Neuron (in vitro differentiated cells): ENCODE measurements at regions not wholly inside any gene's neighbourhood (a gene's known extent, or its start where the extent isn't known, plus 50 kb on each side); places are given as distances from the start of the nearest gene placed in this dataset.
"Not testable (repeated sequence)": the region's sequence is repeated elsewhere in the genome, so short reads cannot be mapped to it uniquely, and the experiment has no call there.

ENCODE experiments used
- H2AFZ ChIP-seq: one replicate; pipeline ENCODE4 v1.6.1; 2013; ENCODE audit warnings: low read depth, mild to moderate bottlenecking, inconsistent platforms, low read length, moderate library complexity
- H3K27me3 ChIP-seq: one replicate; pipeline ENCODE4 v1.6.1; 2013; ENCODE audit warnings: low read length; ENCODE audit not compliant: insufficient read depth
- H3K36me3 ChIP-seq: one replicate; pipeline ENCODE4 v1.6.1; 2013; ENCODE audit warnings: low read length; ENCODE audit not compliant: insufficient read depth
- H3K4me1 ChIP-seq: one replicate; pipeline ENCODE4 v1.6.1; 2013; ENCODE audit warnings: low read length; ENCODE audit not compliant: insufficient read depth
- H3K4me3 ChIP-seq: 2 replicates; pipeline ENCODE4 v1.5.1; 2013; ENCODE audit warnings: mild to moderate bottlenecking, low read length, moderate library complexity
- H3K9me3 ChIP-seq: one replicate; pipeline ENCODE4 v1.6.1; 2013; ENCODE audit warnings: low read length

- no peaks in the 10 kb centered on the region for H3K4me1 ChIP-seq
- H3K9me3 ChIP-seq, result no peaks in the 10 kb centered on the region
- H3K4me3 ChIP-seq, result no peak overlapping the region
- no peaks in the 10 kb centered on the region for H3K27me3 ChIP-seq
- H2AFZ ChIP-seq, result no peak overlapping the region
- no peaks in the 10 kb centered on the region for H3K36me3 ChIP-seq
These were observed 412.3 kb upstream of the CHORDC1 start for GRCh38 chr11:90635151-90635550.

GRCh38 chr11:90630176-90630575, 407.3 kb upstream of the CHORDC1 start:
- Histone ChIP-seq H3K36me3 (no peaks in the 10 kb centered on the region), H3K4me1 (no peaks in the 10 kb centered on the region), H3K27me3 (no peaks in the 10 kb centered on the region), H2AFZ (no peak overlapping the region), H3K9me3 (no peaks in the 10 kb centered on the region), H3K4me3 (no peak overlapping the region)

- no peaks in the 10 kb centered on the region for H3K4me1 ChIP-seq
- H3K36me3 ChIP-seq, result no peaks in the 10 kb centered on the region
- H3K9me3 ChIP-seq, result no peaks in the 10 kb centered on the region
- H2AFZ ChIP-seq, result no peak overlapping the region
- no peaks in the 10 kb centered on the region for H3K27me3 ChIP-seq
- H3K4me3 ChIP-seq, result no peak overlapping the region
These were observed 406.5 kb upstream of the CHORDC1 start for GRCh38 chr11:90629229-90629806.

GRCh38 chr11:90614318-90614717, 391.5 kb upstream of the CHORDC1 start:
- Histone ChIP-seq H3K27me3 (no peaks in the 10 kb centered on the region), H3K4me3 (no peak overlapping the region), H3K36me3 (no peaks in the 10 kb centered on the region), H3K9me3 (no peaks in the 10 kb centered on the region), H3K4me1 (no peaks in the 10 kb centered on the region), H2AFZ (no peak overlapping the region)

- not testable (repeated sequence) for H3K9me3 ChIP-seq, H3K4me3 ChIP-seq, H3K4me1 ChIP-seq, H3K27me3 ChIP-seq, H3K36me3 ChIP-seq, H2AFZ ChIP-seq
These were observed 390.2 kb upstream of the CHORDC1 start for GRCh38 chr11:90613037-90613436.

GRCh38 chr11:90606721-90607120, 383.9 kb upstream of the CHORDC1 start:
- Histone ChIP-seq H3K27me3 (no peaks in the 10 kb centered on the region), H3K4me1 (no peaks in the 10 kb centered on the region)

GRCh38 chr11:90601261-90601660, 378.4 kb upstream of the CHORDC1 start:
- Histone ChIP-seq H3K9me3 (no peaks in the 10 kb centered on the region), H2AFZ (no peak overlapping the region), H3K4me3 (no peak overlapping the region), H3K36me3 (no peaks in the 10 kb centered on the region), H3K4me1 (no peaks in the 10 kb centered on the region), H3K27me3 (no peaks in the 10 kb centered on the region)

More at GRCh38 chr11:90606721-90607120, 383.9 kb upstream of the CHORDC1 start:
- Histone ChIP-seq H2AFZ (no peak overlapping the region), H3K36me3 (no peaks in the 10 kb centered on the region), H3K4me3 (no peak overlapping the region), H3K9me3 (no peaks in the 10 kb centered on the region)

- Histone ChIP-seq H3K36me3 (no peaks in the 10 kb centered on the region), H3K9me3 (no peaks in the 10 kb centered on the region), H3K4me3 (no peak overlapping the region), H3K4me1 (no peaks in the 10 kb centered on the region), H3K27me3 (no peaks in the 10 kb centered on the region), H2AFZ (no peak overlapping the region)
These were observed 371.8 kb upstream of the CHORDC1 start for GRCh38 chr11:90594658-90595057.

GRCh38 chr11:90593099-90593498, 370.2 kb upstream of the CHORDC1 start:
- Histone ChIP-seq H3K4me3 (no peak overlapping the region), H3K4me1 (no peaks in the 10 kb centered on the region), H3K36me3 (no peaks in the 10 kb centered on the region), H3K9me3 (no peaks in the 10 kb centered on the region), H2AFZ (no peak overlapping the region), H3K27me3 (no peaks in the 10 kb centered on the region)

GRCh38 chr11:90590286-90590685, 367.4 kb upstream of the CHORDC1 start:
- Histone ChIP-seq H3K27me3 (no peaks in the 10 kb centered on the region), H3K4me3 (no peak overlapping the region), H3K4me1 (no peaks in the 10 kb centered on the region), H3K9me3 (no peaks in the 10 kb centered on the region), H2AFZ (no peak overlapping the region), H3K36me3 (no peaks in the 10 kb centered on the region)

- H3K27me3 ChIP-seq, result no peaks in the 10 kb centered on the region
- no peaks in the 10 kb centered on the region for H3K36me3 ChIP-seq
- no peaks in the 10 kb centered on the region for H3K4me1 ChIP-seq
- no peak overlapping the region for H2AFZ ChIP-seq
- no peak overlapping the region for H3K4me3 ChIP-seq
- no peaks in the 10 kb centered on the region for H3K9me3 ChIP-seq
These were observed 366.9 kb upstream of the CHORDC1 start for GRCh38 chr11:90589735-90590134.

GRCh38 chr11:90587896-90588295, 365.0 kb upstream of the CHORDC1 start:
- Histone ChIP-seq H3K36me3 (no peaks in the 10 kb centered on the region), H3K4me3 (no peak overlapping the region), H3K27me3 (no peaks in the 10 kb centered on the region), H3K9me3 (no peaks in the 10 kb centered on the region), H2AFZ (no peak overlapping the region), H3K4me1 (no peaks in the 10 kb centered on the region)

- Histone ChIP-seq H3K36me3 (no peaks in the 10 kb centered on the region), H2AFZ (no peak overlapping the region), H3K4me3 (no peak overlapping the region), H3K27me3 (no peaks in the 10 kb centered on the region), H3K9me3 (no peaks in the 10 kb centered on the region), H3K4me1 (no peaks in the 10 kb centered on the region)
These were observed 362.6 kb upstream of the CHORDC1 start for GRCh38 chr11:90585491-90585890.

GRCh38 chr11:90582999-90583398, 360.1 kb upstream of the CHORDC1 start:
- not testable (repeated sequence) for H3K36me3 ChIP-seq, H3K4me1 ChIP-seq, H3K9me3 ChIP-seq, H2AFZ ChIP-seq, H3K27me3 ChIP-seq, H3K4me3 ChIP-seq
